Spleen (tissue), 7 donors: ENCODE measurements at regions not wholly inside any gene's neighbourhood (a gene's known extent, or its start where the extent isn't known, plus 50 kb on each side); places are given as distances from the start of the nearest gene placed in this dataset.
"Not testable (repeated sequence)": the region's sequence is repeated elsewhere in the genome, so short reads cannot be mapped to it uniquely, and the experiment has no call there.

Experiments used
- CTCF ChIP-seq, 11 experiments: fragments of 200-600 bp in 7 of 11; fragments of 450-650 bp in 4 of 11; sonication (generic) in 4 of 11; IDR thresholded peaks in 8 of 11; conservative IDR thresholded peaks in 3 of 11; 1 replicate in 7 of 11; 2 replicates in 4 of 11; pipeline versions ENCODE4 v1.4.0 to v1.8.0; 2016 to 2021; ENCODE audit warnings: antibody characterized with exemption in 11 of 11, inconsistent platforms in 4 of 11, mild to moderate bottlenecking in 1 of 11
- POLR2A ChIP-seq, 3 donors: fragments of 450-650 bp; IDR thresholded peaks; one replicate each; pipeline ENCODE4 v1.5.1; 2017; ENCODE audit warnings: antibody characterized with exemption in 3 of 3, mild to moderate bottlenecking in 1 of 3
- POLR2AphosphoS5 ChIP-seq, 3 donors: sonication (generic); formaldehyde crosslinking; IDR thresholded peaks; one replicate each; pipeline ENCODE4 v1.5.1; 2017; ENCODE audit warnings: antibody characterized with exemption in 3 of 3
- donor health status: DM: no; HTN: no; CAD: no; lungs with moderate emphysema.
- donor health status: DM: no; HTN: no; CAD: no.
- donor health status: DM: no; HTN: no; CAD: no.

- not testable (repeated sequence) for TF ChIP-seq CTCF (IDR thresholded peaks at IDR 0.05 in 8 of 11, conservative IDR thresholded peaks at IDR 0.05 in 3 of 11); POLR2A (IDR thresholded peaks at IDR 0.05); POLR2AphosphoS5 (IDR thresholded peaks at IDR 0.05)
Observed at GRCh38 chr13:76279766-76280165, 606.4 kb downstream of the KCTD12 start.
